GM19025 (cell line): ENCODE measurements at regions not wholly inside any gene's neighbourhood (a gene's known extent, or its start where the extent isn't known, plus 50 kb on each side); places are given as distances from the start of the nearest gene placed in this dataset.
A peak's percentile ranks its signal among the peaks of the same experiment; 100 is the strongest.
"Not testable (repeated sequence)": the region's sequence is repeated elsewhere in the genome, so short reads cannot be mapped to it uniquely, and the experiment has no call there.

Source experiments
- ATAC-seq: cut with Tn5 transposase; IDR thresholded peaks from one replicate; pipeline ENCODE4 v1.9.1; 2021; ENCODE audit warnings: mild to moderate bottlenecking, low read depth, moderate library complexity; ENCODE audit not compliant: unreplicated experiment

GRCh38 chr14:106562451-106562850, 1036.1 kb downstream of the TMEM121 start:
- ATAC-seq = no peak

GRCh38 chr14:106564058-106564643, 1037.8 kb downstream of the TMEM121 start:
- no peak for ATAC-seq

- ATAC-seq = no peak
These were observed 1052.1 kb downstream of the TMEM121 start for GRCh38 chr14:106578481-106578880.

DNA sequence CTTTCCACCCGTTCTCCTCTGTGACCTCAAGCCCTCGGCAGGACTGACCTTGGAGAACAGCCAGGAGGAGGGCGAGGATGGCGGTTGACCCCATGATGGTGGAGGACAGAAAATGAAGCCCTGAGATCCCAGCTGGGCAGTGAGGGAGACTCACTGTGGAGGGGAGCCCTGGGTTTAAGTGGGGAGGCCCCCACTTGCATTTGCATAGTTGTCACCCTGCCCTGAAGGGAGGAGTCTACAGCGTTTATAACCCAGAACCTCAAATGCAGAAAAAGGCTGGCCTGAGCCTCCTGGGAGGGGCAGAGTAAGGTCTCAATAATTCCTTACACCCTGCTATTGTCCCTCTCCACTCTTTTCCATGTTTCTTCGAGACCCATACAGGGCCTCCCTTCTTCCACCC, 1052.7 kb downstream of the TMEM121 start:
- ATAC-seq = no peak

GRCh38 chr14:106585692-106586091, 1059.3 kb downstream of the TMEM121 start:
- ATAC-seq = no peak

DNA sequence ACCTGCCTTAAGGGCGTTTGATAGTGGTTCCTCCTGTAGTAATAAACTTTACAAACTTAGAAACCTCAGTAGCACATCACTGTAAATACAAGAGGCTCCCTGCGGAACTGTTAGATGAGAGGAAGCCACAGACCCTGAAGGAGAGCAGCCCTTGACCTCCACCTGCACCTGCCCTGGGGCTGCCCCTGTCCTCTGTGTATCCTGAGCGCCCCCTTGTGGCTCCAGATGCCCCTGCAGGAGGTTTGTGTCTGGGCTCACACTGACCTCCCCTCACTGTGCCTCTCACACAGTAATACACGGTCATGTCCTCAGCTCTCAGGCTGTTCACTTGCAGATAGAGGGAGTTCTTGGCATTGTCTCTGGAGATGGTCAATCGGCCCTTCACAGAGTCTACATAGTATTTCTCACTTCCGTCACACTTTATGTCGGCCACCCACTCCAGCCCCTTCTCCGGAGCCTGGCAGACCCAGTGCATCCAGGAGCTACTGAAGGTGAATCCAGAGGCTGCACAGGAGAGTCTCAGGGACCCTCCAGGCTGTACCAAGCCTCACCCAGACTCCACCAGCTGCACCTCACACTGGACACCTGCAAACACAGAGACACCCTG, 1059.8 kb downstream of the TMEM121 start:
- ATAC-seq = no peak

DNA sequence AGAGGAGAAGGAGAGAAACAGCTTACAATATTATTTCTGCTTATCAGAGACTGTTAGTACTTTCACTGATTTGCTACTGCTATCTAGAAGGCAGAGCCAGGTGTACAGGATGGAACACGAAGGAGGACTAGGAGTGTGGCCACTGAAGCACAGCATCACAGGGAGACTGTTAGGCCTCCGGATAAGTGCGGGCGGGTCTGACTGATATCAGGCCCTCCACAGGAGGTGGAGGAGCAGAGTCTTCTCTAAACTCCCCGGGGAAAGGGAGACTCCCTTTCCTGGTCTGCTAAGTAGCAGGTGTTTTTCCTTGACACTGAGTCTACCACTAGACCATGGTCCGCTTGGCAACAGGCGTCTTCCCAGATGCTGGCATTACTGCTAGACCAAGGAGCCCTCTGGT, 1065.2 kb downstream of the TMEM121 start:
- ATAC-seq = not testable (repeated sequence)

DNA sequence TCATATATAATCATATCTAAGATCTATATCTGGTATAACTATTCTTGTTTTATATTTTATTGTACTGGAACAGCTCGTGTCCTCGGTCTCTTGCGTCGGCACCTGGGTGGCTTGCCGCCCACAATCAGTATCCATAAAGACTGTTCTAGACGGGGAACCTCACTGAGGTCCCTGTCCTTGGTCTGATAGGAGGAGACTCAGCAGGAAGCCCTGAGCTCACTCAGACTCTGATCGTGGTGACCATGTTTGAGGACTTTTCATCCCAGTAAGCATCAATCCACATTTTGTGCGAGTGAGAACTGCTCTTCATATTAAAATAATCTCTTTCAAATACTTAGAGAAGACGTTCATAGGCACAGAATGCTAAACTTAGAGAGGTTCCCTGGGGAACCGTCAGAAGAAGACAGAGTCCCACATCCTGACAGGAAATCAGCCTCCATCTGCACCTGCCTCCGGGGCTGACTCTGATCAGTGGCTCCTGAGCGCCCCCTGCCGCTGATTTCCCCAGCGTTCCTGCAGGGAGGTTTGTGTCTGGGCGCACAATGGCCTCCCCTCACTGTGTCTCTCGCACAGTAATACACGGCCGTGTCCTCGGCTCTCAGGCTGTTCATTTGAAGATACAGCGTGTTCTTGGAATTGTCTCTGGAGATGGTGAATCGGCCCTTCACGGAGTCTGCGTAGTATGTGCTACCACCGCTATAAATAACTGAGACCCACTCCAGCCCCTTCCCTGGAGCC, 1065.9 kb downstream of the TMEM121 start:
- ATAC-seq = not testable (repeated sequence)

DNA sequence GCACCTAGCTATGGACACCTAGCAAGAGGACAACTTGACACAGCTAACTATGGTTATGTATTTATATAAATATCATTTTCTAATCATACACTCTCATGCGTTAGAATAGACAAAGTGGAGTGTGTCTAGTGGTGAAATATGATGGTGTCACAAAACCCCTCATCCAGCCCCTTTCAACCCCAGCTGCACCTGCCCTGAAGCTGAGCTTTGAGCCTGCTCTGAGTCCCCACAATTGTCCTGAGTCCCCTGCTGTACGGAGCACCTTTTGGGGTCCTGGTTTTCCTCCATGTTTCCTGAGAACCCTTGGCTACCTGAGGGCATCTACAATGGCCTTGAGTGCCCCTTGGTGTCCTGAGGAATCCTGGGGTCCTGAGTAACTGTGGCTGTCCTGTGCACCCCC, 1072.8 kb downstream of the TMEM121 start:
- ATAC-seq = no peak

- ATAC-seq = peak; percentile 58
These were observed 1079.4 kb downstream of the TMEM121 start for GRCh38 chr14:106605548-106606448.

GRCh38 chr14:106606936-106607335, 1080.6 kb downstream of the TMEM121 start:
- ATAC-seq = no peak

- ATAC-seq = no peak
These were observed 1084.3 kb downstream of the TMEM121 start for GRCh38 chr14:106610691-106611090.

DNA sequence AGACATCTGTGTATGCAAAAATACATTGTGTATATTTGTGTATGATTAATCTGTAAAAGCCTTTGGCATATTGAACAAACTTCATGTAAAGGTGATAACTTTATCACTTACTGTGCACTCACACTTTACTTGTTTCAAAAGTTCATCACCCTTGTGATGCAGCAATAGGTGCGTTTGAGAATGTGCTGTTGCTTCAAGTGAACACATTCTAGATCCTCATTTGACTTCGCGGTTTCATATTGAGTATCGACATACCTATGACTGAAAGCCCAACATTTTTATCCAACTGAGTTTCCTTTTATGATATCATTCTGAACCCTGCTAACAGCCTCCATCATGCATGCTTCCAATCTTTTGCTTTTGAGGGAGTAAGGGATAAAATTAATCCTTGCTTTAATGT, 1086.9 kb downstream of the TMEM121 start:
- ATAC-seq = no peak

GRCh38 chr14:106618471-106618951, 1092.1 kb downstream of the TMEM121 start:
- ATAC-seq = not testable (repeated sequence)

GRCh38 chr14:106619606-106620005, 1093.2 kb downstream of the TMEM121 start:
- ATAC-seq = no peak

DNA sequence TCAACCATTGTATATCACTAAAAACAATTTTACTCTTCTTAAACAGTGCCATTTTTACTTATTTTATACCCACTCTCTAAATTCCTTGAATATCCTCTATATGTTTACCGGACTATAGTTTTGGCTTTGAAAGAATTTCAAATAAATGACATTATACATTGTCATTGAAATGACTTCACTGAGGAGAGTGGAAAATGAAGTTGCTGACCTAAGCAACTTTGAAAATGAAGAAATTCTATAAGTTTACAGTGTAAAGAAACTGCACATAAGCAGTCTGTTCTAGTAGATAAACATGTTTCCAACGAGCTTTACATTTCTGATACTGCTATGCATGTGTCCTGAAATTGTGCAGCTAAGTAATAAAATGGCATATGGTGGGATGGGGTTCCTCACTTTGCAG, 1094.0 kb downstream of the TMEM121 start:
- ATAC-seq = no peak

- ATAC-seq = no peak
These were observed 1095.9 kb downstream of the TMEM121 start for GRCh38 chr14:106622200-106622745.

DNA sequence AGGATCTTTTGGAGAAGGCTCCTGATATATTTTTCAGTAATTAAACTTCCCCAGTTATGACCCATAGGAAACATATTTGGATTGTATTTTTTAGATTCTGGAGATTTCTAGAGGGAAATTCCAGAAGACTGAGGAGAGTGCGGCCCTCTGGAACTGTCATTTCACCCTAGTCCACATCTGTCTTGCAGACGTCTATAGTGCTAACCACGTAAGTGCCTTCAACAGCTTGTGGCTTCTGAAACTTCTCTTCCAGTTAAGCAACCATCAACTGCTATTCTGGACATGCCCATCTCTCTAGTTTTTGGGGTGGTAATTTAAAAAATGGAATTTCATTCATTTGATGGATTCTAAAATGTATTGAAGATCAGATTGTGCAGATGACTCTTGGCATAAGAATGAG, 1098.8 kb downstream of the TMEM121 start:
- no peak for ATAC-seq

GRCh38 chr14:106626469-106626868, 1100.1 kb downstream of the TMEM121 start:
- ATAC-seq = not testable (repeated sequence)

DNA sequence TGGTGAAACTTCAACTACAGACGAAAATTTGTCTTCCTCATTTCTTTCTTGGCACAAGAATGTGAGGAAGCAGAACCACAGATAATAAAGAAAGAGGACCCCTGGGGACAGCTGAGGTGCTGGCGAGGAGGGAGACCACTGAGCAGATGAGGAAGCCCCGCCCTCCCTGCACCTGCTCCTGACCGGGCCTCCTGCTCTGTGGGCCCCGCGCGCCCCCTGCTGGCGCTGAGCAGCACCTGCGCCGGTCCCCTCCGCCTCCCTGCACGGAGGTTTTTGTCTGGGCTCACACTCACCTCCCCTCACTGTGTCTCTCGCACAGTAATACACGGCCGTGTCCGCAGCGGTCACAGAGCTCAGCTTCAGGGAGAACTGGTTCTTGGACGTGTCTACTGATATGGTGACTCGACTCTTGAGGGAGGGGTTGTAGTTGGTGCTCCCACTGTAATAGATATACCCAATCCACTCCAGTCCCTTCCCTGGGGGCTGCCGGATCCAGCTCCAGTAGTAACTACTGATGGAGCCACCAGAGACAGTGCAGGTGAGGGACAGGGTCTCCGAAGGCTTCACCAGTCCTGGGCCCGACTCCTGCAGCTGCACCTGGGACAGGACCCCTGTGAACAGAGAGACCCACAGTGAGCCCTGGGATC, 1100.7 kb downstream of the TMEM121 start:
- ATAC-seq = not testable (repeated sequence)
